Testis (tissue), 2 donors: ENCODE measurements at regions not wholly inside any gene's neighbourhood (a gene's known extent, or its start where the extent isn't known, plus 50 kb on each side); places are given as distances from the start of the nearest gene placed in this dataset.

Experiments used
- DNase-seq: peaks from one replicate; pipeline ENCODE4 v3.0.0-alpha.2; 2019
- H3K27ac ChIP-seq, 2 donors: fragments of 200-600 bp; sonication (generic); one replicate each; pipeline ENCODE4 v1.5.1; 2019
- H3K27me3 ChIP-seq: fragments of 200-600 bp; sonication (generic); one replicate; pipeline ENCODE4 v1.5.1; 2019
- H3K36me3 ChIP-seq: fragments of 200-600 bp; sonication (generic); one replicate; pipeline ENCODE4 v1.5.1; 2017; ENCODE audit warnings: low read depth; ENCODE audit errors: missing control alignments
- H3K4me1 ChIP-seq: fragments of 200-600 bp; sonication (generic); one replicate; pipeline ENCODE4 v1.5.1; 2019
- H3K4me3 ChIP-seq, 2 donors: fragments of 200-600 bp; sonication (generic); one replicate each; pipeline ENCODE4 v1.5.1; 2017 to 2019
- H3K9me3 ChIP-seq: fragments of 200-600 bp; sonication (generic); one replicate; pipeline ENCODE4 v1.5.1; 2017
- POLR2A ChIP-seq: fragments of 450-650 bp; IDR thresholded peaks from one replicate; pipeline ENCODE4 v1.6.1; 2017; ENCODE audit warnings: antibody characterized with exemption, mild to moderate bottlenecking, moderate library complexity
- WGBS, 2 donors: methylation state at CpG; one replicate each; pipeline ENCODE4 v1.1.5; 2018; 5-methylcytosine and 5-hydroxymethylcytosine counted together
- intact Hi-C: fragments of 100-400 bp; cut with DNase I; formaldehyde crosslinking; loops from one replicate; pipeline ENCODE4 v1.15.1; 2023; ENCODE audit warnings: low total_unique reads
- TF ChIP-seq, protein P1 (sequence below), 3 experiments: fragments of 450-650 bp in 2 of 3; fragments of 200-600 bp in 1 of 3; sonication (generic) in 1 of 3; IDR thresholded peaks; one replicate each; pipeline ENCODE4 v1.5.1; 2016 to 2019; ENCODE audit warnings: antibody characterized with exemption in 3 of 3, mild to moderate bottlenecking in 2 of 3, moderate library complexity in 1 of 3

- no peak overlapping the region for H3K4me3 ChIP-seq
- no peaks in the 10 kb centered on the region for H3K4me1 ChIP-seq
- 30 to 86% methylated on average over 1 of the region's 1 CpG for WGBS, 2 donors
- TF ChIP-seq POLR2A = no peak
- TF ChIP-seq, protein P1, sequence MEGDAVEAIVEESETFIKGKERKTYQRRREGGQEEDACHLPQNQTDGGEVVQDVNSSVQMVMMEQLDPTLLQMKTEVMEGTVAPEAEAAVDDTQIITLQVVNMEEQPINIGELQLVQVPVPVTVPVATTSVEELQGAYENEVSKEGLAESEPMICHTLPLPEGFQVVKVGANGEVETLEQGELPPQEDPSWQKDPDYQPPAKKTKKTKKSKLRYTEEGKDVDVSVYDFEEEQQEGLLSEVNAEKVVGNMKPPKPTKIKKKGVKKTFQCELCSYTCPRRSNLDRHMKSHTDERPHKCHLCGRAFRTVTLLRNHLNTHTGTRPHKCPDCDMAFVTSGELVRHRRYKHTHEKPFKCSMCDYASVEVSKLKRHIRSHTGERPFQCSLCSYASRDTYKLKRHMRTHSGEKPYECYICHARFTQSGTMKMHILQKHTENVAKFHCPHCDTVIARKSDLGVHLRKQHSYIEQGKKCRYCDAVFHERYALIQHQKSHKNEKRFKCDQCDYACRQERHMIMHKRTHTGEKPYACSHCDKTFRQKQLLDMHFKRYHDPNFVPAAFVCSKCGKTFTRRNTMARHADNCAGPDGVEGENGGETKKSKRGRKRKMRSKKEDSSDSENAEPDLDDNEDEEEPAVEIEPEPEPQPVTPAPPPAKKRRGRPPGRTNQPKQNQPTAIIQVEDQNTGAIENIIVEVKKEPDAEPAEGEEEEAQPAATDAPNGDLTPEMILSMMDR (IDR thresholded peaks at IDR 0.05) = no peak
- intact Hi-C loops = no loop called here
- no peak for DNase-seq
- no peaks in the 10 kb centered on the region for H3K36me3 ChIP-seq
- no peak overlapping the region for H3K27ac ChIP-seq
- no peaks in the 10 kb centered on the region for H3K27me3 ChIP-seq
- no peaks in the 10 kb centered on the region for H3K9me3 ChIP-seq
Measured at GRCh38 chr11:128085276-128085675, 502.1 kb downstream of the ETS1 start.

DNA sequence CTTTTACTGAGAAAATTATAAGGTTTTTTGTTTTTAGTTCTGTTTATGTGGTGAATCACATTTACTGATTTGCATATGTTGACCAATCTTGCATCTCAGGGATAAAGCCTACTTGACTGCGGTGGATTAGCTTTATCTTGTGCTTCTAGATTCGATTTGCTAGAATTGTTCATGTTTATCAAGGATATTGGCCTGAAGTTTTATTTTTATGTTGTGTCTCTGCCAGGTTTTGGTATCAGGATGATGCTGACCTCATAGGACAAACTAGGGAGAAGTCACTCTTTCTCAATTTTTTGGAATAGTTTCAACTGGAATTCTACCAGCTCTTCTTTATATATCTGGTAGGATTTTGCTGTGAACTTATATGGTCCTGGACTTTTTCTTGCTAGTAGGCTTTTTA, 504.8 kb downstream of the ETS1 start:
- DNase-seq = no peak
- TF ChIP-seq POLR2A = no peak
- TF ChIP-seq, protein P1 (IDR thresholded peaks at IDR 0.05) = no peak
- H3K36me3 ChIP-seq = no peaks in the 10 kb centered on the region
- H3K4me1 ChIP-seq = no peaks in the 10 kb centered on the region
- no peak overlapping the region for H3K27ac ChIP-seq
- no peaks in the 10 kb centered on the region for H3K9me3 ChIP-seq
- 72 to 76% methylated on average over 2 of the region's 2 CpGs for whole genome bisulfite sequencing, 2 donors
- H3K27me3 ChIP-seq = no peaks in the 10 kb centered on the region
- intact Hi-C loops = no loop called here
- H3K4me3 ChIP-seq = no peak overlapping the region

DNA sequence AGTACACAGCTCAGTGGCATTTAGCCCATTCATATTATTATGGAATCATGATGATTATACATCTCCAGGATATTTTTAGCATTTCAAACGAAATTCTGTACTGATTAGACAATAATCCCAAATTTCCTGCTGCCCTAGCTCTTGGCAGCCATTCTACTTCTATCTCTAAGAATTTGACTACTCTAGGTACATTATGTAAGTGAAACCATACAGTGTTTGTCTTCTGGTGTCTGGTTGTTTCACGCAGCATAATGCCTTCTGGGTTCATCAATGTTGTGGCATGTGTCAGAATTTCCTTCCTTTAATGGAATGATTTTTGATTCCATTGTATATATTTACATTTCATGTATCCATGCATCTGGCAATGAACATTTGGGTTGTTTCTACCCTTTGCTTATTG, 517.7 kb downstream of the ETS1 start:
- DNase-seq = no peak
- H3K27me3 ChIP-seq = no peaks in the 10 kb centered on the region
- H3K36me3 ChIP-seq = no peaks in the 10 kb centered on the region
- TF ChIP-seq POLR2A = no peak
- TF ChIP-seq, protein P1 (IDR thresholded peaks at IDR 0.05) = no peak
- H3K4me1 ChIP-seq = no peaks in the 10 kb centered on the region
- no peak overlapping the region for H3K4me3 ChIP-seq
- no peaks in the 10 kb centered on the region for H3K9me3 ChIP-seq
- intact Hi-C loops = no loop called here
- no peak overlapping the region for H3K27ac ChIP-seq
- 61 to 68% methylated on average over 2 of the region's 2 CpGs for WGBS, 2 donors

DNA sequence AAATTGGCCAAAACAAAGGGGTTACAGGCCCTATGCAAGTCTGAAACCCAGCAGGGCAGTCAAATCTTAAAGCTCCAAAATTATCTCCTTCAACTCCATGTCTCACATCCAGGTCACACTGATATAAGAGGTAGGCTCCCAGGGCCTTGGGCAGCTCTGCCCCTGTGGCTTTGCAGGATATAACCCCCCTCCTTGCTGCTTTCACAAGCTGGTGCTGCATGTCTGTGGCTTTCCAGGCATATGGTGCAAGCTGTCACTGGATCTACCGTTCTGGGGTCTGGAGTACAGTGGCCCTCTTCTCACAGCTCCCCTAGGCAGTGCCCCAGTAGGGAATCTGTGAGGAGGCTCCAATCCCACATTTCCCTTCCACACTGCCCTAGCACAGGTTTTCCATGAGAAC, 519.6 kb downstream of the ETS1 start:
- Histone ChIP-seq H3K27ac (no peak overlapping the region), H3K27me3 (no peaks in the 10 kb centered on the region), H3K4me3 (no peak overlapping the region), H3K4me1 (no peaks in the 10 kb centered on the region), H3K9me3 (no peaks in the 10 kb centered on the region), H3K36me3 (no peaks in the 10 kb centered on the region)
- intact Hi-C loops = no loop called here
- TF ChIP-seq, protein P1 (IDR thresholded peaks at IDR 0.05) = no peak
- no peak for TF ChIP-seq POLR2A
- no peak for DNase-seq
- WGBS, 2 donors = 86 to 93% methylated on average over 1 of the region's 1 CpG

DNA sequence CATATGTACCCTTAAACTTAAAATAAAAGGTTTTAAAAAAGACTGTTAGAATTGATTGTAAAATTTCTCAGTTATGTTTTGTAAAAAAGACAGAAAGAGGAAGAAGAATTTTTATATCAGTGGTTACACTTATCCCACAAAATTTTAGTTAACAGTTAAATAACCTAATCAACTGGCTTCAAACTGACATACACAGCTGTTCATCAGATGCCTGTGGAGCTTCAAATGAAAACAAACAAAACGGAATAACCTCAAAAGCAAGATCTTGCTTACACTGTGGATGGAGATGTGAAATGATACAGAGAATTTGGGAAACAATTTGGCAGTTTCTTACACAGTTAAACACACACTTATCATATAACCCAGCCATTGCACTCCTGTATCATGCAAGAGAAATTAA, 521.0 kb downstream of the ETS1 start:
- Histone ChIP-seq H3K4me3 (no peak overlapping the region), H3K4me1 (no peaks in the 10 kb centered on the region), H3K27me3 (no peaks in the 10 kb centered on the region), H3K27ac (no peak overlapping the region), H3K36me3 (no peaks in the 10 kb centered on the region), H3K9me3 (no peaks in the 10 kb centered on the region)
- intact Hi-C loops = no loop called here
- no peak for DNase-seq
- TF ChIP-seq, protein P1 (IDR thresholded peaks at IDR 0.05) = no peak
- TF ChIP-seq POLR2A = no peak
- WGBS, 2 donors = 67 to 81% methylated on average over 1 of the region's 1 CpG
